GM12864 (cell line): ENCODE measurements at regions not wholly inside any gene's neighbourhood (a gene's known extent, or its start where the extent isn't known, plus 50 kb on each side); places are given as distances from the start of the nearest gene placed in this dataset.

ENCODE experiments used
- DNase-seq: peaks from one replicate; pipeline ENCODE4 v3.0.0-alpha.2; 2011; ENCODE audit warnings: low read depth
- H3K4me3 ChIP-seq: 2 replicates; pipeline ENCODE4 v1.5.1; 2011; ENCODE audit warnings: mild to moderate bottlenecking, low read depth, low read length, control low read depth
- CTCF ChIP-seq: IDR thresholded peaks from 2 replicates; pipeline ENCODE4 v1.5.1; 2011; ENCODE audit warnings: low read depth, mild to moderate bottlenecking, moderate library complexity, low read length, control low read depth, inconsistent platforms; ENCODE audit errors: missing control alignments

- TF ChIP-seq CTCF = no peak
- DNase-seq = no peak
- no peak overlapping the region for H3K4me3 ChIP-seq
Measured at GRCh38 chr4:132003593-132003992, 1145.5 kb upstream of the PCDH10 start.

DNA sequence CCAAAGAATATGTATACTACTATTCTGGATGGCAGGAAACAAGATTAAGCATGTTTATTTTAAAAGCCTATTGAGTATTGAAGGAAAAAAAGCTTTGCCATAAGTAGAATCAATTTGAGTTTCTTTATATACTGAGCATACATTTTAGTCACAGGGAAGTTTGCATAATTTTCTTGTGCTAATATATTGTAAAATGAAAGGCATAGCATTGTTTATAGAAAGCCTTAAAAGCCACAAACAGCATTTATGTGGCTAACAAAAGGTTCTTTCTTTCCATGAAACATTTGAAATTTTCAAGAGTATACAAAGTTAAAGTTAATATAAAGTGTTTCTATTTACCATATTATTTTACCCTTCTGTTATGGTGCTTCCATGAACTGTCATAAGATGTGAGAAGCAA, 1133.8 kb upstream of the PCDH10 start:
- H3K4me3 ChIP-seq = no peak overlapping the region
- no peak for TF ChIP-seq CTCF
- DNase-seq = no peak

GRCh38 chr4:132016703-132017350, 1132.3 kb upstream of the PCDH10 start:
- DNase-seq = no peak
- H3K4me3 ChIP-seq = no peak overlapping the region
- no peak for TF ChIP-seq CTCF

- H3K4me3 ChIP-seq = no peak overlapping the region
- TF ChIP-seq CTCF = no peak
- DNase-seq = no peak
Measured at GRCh38 chr4:132026166-132026565, 1122.9 kb upstream of the PCDH10 start.

- no peak overlapping the region for H3K4me3 ChIP-seq
- no peak for DNase-seq
- TF ChIP-seq CTCF = no peak
Measured at GRCh38 chr4:132026816-132027215, 1122.3 kb upstream of the PCDH10 start.

DNA sequence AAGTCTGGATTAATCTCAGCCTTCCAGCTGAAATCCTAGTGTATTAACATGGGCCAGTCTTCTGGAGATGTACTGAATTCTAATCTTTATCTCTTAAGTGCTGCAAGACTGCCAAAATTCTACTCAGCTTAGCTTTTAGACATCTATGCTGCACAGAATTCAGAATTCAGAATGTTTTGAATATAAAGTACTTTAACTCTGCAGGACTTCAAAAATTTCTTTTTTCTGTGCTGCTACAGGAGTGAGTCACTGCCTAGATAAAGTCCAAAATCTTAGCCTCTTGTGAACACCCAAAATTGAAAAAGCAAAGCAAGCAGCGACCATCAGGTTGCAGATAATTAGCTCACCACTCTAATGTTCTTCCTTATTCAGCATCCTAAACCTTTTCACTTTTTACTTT, 1092.6 kb upstream of the PCDH10 start:
- DNase-seq = no peak
- no peak for TF ChIP-seq CTCF
- H3K4me3 ChIP-seq = no peak overlapping the region

GRCh38 chr4:132059227-132059626, 1089.9 kb upstream of the PCDH10 start:
- no peak for DNase-seq
- no peak for TF ChIP-seq CTCF
- H3K4me3 ChIP-seq = no peak overlapping the region
